HL-60 (cell line): ENCODE measurements at regions not wholly inside any gene's neighbourhood (a gene's known extent, or its start where the extent isn't known, plus 50 kb on each side); places are given as distances from the start of the nearest gene placed in this dataset.
A peak's percentile ranks its signal among the peaks of the same experiment; 100 is the strongest.

ENCODE experiments used
- DNase-seq, 2 experiments: peaks; one replicate each; pipeline ENCODE4 v3.0.0-alpha.2; 2010 to 2020; ENCODE audit warnings: low read depth in 1 of 2, low spot score in 1 of 2
- H3K27ac ChIP-seq: fragments of 250-450 bp; sonication (Bioruptor Pico); replicated peaks from 2 replicates; pipeline ENCODE4 v1.5.1; 2020; ENCODE audit warnings: mild to moderate bottlenecking, moderate library complexity
- H3K27me3 ChIP-seq: fragments of 250-450 bp; sonication (Bioruptor Pico); 2 replicates; pipeline ENCODE4 v1.5.1; 2021; ENCODE audit warnings: mild to moderate bottlenecking, moderate library complexity; ENCODE audit not compliant: insufficient read depth, poor library complexity, severe bottlenecking
- H3K4me3 ChIP-seq: replicated peaks from 2 replicates; pipeline ENCODE4 v1.5.1; 2011; ENCODE audit warnings: mild to moderate bottlenecking, control low read depth, low read length; ENCODE audit not compliant: insufficient read depth
- CTCF ChIP-seq: IDR thresholded peaks from one replicate; pipeline ENCODE4 v1.5.1; 2011; ENCODE audit warnings: low read length, control low read depth, inconsistent platforms; ENCODE audit not compliant: insufficient read depth
- GABPA ChIP-seq: IDR thresholded peaks from 2 replicates; pipeline ENCODE4 v1.6.1; 2012; ENCODE audit warnings: low read depth
- POLR2AphosphoS5 ChIP-seq: IDR thresholded peaks from 2 replicates; pipeline ENCODE4 v1.6.1; 2012; ENCODE audit warnings: low read depth
- REST ChIP-seq: IDR thresholded peaks from 2 replicates; pipeline ENCODE4 v1.6.1; 2012; ENCODE audit warnings: low read depth; ENCODE audit not compliant: insufficient replicate concordance
- SPI1 ChIP-seq: IDR thresholded peaks from 2 replicates; pipeline ENCODE4 v1.6.1; 2012; ENCODE audit warnings: low read depth, mild to moderate bottlenecking, borderline replicate concordance

- H3K27me3 ChIP-seq = no peaks in the 10 kb centered on the region
- no peak overlapping the region for H3K4me3 ChIP-seq
- DNase-seq = peak; percentile 63 to 85
These were observed 106.8 kb upstream of the SIRPG start for GRCh38 chr20:1764136-1765033.

GRCh38 chr20:1761598-1761997 is 104.0 kb upstream of the SIRPG start:
- no peaks in the 10 kb centered on the region for H3K27me3 ChIP-seq
- no peak overlapping the region for H3K4me3 ChIP-seq
- DNase-seq = no peak
- TF ChIP-seq SPI1 (no peak), GABPA (no peak)
- H3K27ac ChIP-seq = no peak overlapping the region

More at GRCh38 chr20:1764136-1765033, 106.8 kb upstream of the SIRPG start:
- peak overlapping the region; percentile 12 for H3K27ac ChIP-seq
- no peak for TF ChIP-seq GABPA
- TF ChIP-seq SPI1 = no peak
- TF ChIP-seq CTCF = peak; percentile 77

- H3K4me3 ChIP-seq = no peak overlapping the region
- no peaks in the 10 kb centered on the region for H3K27me3 ChIP-seq
- no peak for DNase-seq
- H3K27ac ChIP-seq = no peak overlapping the region
- no peak for TF ChIP-seq REST
These were observed 103.5 kb upstream of the SIRPG start for GRCh38 chr20:1761116-1761515.

GRCh38 chr20:1758765-1759164 is 101.2 kb upstream of the SIRPG start:
- no peak for TF ChIP-seq POLR2AphosphoS5
- Histone ChIP-seq H3K4me3 (no peak overlapping the region), H3K27ac (peak overlapping the region; percentile 94), H3K27me3 (no peaks in the 10 kb centered on the region)
- no peak for DNase-seq

- peak in 1 of 2 experiments; percentile 38 for DNase-seq
- H3K4me3 ChIP-seq = no peak overlapping the region
- TF ChIP-seq REST = no peak
- no peak for TF ChIP-seq GABPA
- no peak for TF ChIP-seq CTCF
- TF ChIP-seq SPI1 = no peak
- no peak for TF ChIP-seq POLR2AphosphoS5
- H3K27me3 ChIP-seq = no peaks in the 10 kb centered on the region
- H3K27ac ChIP-seq = peak overlapping the region; percentile 94
These were observed 100.3 kb upstream of the SIRPG start for GRCh38 chr20:1757606-1758512.
